HG02852 (cell line): ENCODE measurements at regions not wholly inside any gene's neighbourhood (a gene's known extent, or its start where the extent isn't known, plus 50 kb on each side); places are given as distances from the start of the nearest gene placed in this dataset.

Experiments
- ATAC-seq: cut with Tn5 transposase; IDR thresholded peaks from one replicate; pipeline ENCODE4 v1.9.1; 2021; ENCODE audit warnings: mild to moderate bottlenecking, moderate library complexity; ENCODE audit not compliant: unreplicated experiment

DNA sequence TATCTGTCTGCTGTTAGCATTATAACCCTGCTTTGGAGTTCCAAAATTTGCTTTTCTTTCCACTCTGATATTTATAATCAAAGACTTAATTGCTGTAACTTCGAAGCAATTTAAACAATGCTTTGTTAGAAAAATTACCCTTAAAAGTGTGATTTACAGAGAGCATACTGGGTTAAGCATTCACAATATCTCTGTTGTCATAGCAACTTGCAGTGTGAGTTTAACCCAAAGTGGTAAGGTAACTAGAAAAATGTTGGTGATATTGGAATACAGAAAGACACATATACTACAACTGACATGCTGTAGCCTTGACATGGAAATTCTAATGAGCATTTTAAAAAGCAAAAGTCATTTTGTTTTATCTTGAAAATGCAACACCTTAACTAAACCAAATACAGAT is 70.4 kb upstream of the SMLR1 start:
- ATAC-seq, result no peak

DNA sequence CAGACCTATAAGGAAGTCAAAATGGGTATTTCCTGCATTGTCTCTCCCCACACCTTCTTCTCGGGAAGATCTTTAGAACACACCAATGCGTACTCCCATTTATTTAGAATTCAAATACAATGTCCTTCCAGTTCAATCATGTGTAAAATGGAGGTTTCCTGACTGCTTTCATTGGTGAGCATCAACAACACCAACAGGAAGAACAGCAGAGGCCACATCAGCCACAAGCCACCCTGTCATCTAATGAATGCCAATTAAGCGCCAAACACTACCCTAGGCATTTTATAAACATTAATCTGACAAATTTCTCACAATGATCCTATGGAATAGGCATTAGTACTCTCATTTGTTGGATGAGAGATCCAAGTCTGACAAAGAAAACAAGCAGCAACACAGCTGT is 68.4 kb upstream of the SMLR1 start:
- no peak for ATAC-seq

- no peak for ATAC-seq
These were observed 67.2 kb upstream of the SMLR1 start for GRCh38 chr6:130760006-130760405.

- ATAC-seq, result no peak
These were observed 65.9 kb upstream of the SMLR1 start for GRCh38 chr6:130761286-130761685.

DNA sequence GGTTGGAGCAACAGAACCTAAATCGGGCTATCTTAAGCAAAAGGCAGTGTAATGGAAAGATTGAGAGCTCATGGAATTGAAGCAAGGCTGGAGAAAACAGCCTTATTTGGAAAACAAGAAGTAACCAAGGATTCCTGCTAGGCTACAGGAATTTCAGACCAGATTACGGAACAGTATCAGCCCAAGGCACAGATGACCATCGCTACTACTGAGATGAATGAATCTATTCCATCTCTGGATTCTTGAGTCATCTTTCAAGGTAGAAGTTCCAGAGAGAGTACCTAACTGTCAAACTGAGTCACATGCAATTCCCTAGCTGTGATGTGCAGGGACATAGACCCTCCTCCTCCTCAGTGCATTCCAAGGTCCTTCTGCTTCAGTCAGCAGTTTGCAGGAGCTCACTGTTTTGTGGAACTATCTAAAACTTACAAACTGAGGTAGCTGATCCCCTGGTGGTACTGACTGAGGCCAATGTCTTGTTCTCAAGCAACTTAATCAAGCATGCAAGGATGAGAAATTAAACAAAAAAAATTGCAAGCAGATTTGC is 62.0 kb upstream of the SMLR1 start:
- no peak for ATAC-seq

GRCh38 chr6:130766239-130767144 is 60.7 kb upstream of the SMLR1 start:
- ATAC-seq, result no peak

DNA sequence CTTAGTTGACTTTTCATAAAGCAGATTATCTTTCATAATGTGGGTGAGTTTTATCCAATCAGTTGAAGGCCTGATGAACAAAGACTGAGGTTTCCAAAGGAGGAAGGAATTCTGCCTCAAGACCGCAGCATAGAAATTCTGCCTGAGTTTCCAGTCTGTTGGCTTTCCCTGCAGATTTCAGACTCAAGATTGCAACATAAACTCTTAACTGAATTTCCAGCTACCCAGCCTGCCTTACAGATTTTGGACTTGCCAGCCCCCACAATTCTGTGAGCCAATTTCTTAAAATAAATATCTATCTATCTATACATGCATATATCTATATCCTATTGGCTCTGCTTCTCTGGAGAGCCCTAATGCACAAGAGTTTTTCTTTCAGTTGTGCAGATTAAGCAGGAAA is 57.3 kb upstream of the SMLR1 start:
- no peak for ATAC-seq

DNA sequence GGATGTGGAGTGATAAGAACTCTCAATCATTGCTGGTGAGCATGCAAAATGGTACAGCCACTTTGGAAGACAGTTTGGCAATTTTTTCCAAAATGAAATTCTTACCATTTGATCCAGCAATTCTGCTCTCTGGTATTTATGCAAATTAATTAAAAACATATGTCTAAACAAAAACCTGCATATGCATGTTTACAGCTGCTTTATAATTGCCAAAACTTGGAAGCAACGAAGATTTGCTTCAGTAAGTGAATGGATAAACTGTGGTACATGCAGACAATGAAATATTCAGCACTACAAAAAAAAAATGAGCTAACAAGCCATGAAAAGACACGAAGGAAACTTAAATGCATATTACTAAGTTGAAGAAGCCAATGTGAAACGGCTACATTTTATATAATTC is 55.5 kb upstream of the SMLR1 start:
- ATAC-seq, result no peak

GRCh38 chr6:130773860-130774259 is 53.3 kb upstream of the SMLR1 start:
- ATAC-seq, result no peak

DNA sequence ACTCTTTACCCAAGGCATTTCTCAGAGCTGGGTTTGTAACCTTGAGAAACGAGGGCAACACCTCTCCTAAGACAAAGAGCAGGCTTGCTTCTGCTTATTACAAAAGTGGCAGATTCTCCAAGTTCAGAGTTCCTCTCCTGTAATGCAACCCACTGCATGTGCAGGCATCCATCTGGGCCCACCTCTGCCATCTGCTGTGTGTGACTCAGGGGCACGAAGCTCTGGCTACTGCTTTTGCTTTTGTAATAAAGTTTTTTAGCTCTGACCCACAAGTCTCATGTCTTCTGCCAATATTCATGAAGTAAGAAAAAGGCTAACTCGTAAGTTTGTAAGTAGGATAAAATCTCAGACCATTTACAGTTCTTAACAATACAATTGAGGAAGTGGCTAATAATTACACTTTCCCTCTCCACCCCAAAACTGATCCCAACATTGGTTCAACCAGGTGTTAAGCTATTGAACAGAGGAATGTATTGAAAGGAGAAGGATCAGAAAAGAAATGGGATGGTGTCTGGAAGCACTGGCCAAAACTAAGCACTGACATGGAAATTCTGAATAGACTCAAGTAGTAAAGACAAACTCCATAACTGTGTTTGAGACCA is 51.7 kb upstream of the SMLR1 start:
- ATAC-seq, result no peak

- ATAC-seq, result peak; percentile 95
These were observed 50.8 kb upstream of the SMLR1 start for GRCh38 chr6:130776287-130776925.
